ENCODE measurements at regions not wholly inside any gene's neighbourhood (a gene's known extent, or its start where the extent isn't known, plus 50 kb on each side); places are given as distances from the start of the nearest gene placed in this dataset.

- no peak for TF ChIP-seq USF1 (IDR thresholded peaks at IDR 0.05)
- TF ChIP-seq TEAD4 (IDR thresholded peaks at IDR 0.05) = no peak
- TF ChIP-seq REST (IDR thresholded peaks at IDR 0.05; ENCODE audit: low read depth) = no peak
- TF ChIP-seq FOXM1 (IDR thresholded peaks at IDR 0.05; ENCODE audit: borderline replicate concordance, low read depth) = no peak
- TF ChIP-seq CREB1 (IDR thresholded peaks at IDR 0.05; ENCODE audit: low read depth) = no peak
- no peak for TF ChIP-seq RAD21 (IDR thresholded peaks at IDR 0.05; ENCODE audit: low read depth)
- no peak for TF ChIP-seq NFIC (IDR thresholded peaks at IDR 0.05)
- no peak for TF ChIP-seq TAF1 (IDR thresholded peaks at IDR 0.05; ENCODE audit: low read depth)
- TF ChIP-seq CEBPB (IDR thresholded peaks at IDR 0.05) = no peak
- no peak for TF ChIP-seq EGR1 (IDR thresholded peaks at IDR 0.05)
- no peak for TF ChIP-seq TCF12 (IDR thresholded peaks at IDR 0.05; ENCODE audit: low read depth)
- TF ChIP-seq EP300 (IDR thresholded peaks at IDR 0.05; ENCODE audit: borderline replicate concordance) = no peak
- TF ChIP-seq YY1 (IDR thresholded peaks at IDR 0.05; ENCODE audit: low read depth) = no peak
Observed at GRCh38 chr17:77706938-77707337, 251.6 kb upstream of the TNRC6C start.

GRCh38 chr17:77707546-77707945 lies 251.0 kb upstream of the TNRC6C start:
- TF ChIP-seq YY1 (IDR thresholded peaks at IDR 0.05; ENCODE audit: low read depth) = no peak
- TF ChIP-seq, protein P1, sequence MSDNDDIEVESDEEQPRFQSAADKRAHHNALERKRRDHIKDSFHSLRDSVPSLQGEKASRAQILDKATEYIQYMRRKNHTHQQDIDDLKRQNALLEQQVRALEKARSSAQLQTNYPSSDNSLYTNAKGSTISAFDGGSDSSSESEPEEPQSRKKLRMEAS (IDR thresholded peaks at IDR 0.05) = no peak
- no peak for TF ChIP-seq CEBPB (IDR thresholded peaks at IDR 0.05)
- TF ChIP-seq TCF12 (IDR thresholded peaks at IDR 0.05; ENCODE audit: low read depth) = no peak
- TF ChIP-seq RAD21 (IDR thresholded peaks at IDR 0.05; ENCODE audit: low read depth) = no peak
- no peak for TF ChIP-seq EGR1 (IDR thresholded peaks at IDR 0.05)
- TF ChIP-seq TEAD4 (IDR thresholded peaks at IDR 0.05) = no peak

GRCh38 chr17:77708049-77708448 lies 250.5 kb upstream of the TNRC6C start:
- TF ChIP-seq NFIC (IDR thresholded peaks at IDR 0.05) (no peak), EGR1 (IDR thresholded peaks at IDR 0.05) (no peak), CREB1 (IDR thresholded peaks at IDR 0.05; ENCODE audit: low read depth) (no peak), TEAD4 (IDR thresholded peaks at IDR 0.05) (no peak), EP300 (IDR thresholded peaks at IDR 0.05; ENCODE audit: borderline replicate concordance) (no peak)
- TF ChIP-seq, protein P1 (IDR thresholded peaks at IDR 0.05) = no peak

DNA sequence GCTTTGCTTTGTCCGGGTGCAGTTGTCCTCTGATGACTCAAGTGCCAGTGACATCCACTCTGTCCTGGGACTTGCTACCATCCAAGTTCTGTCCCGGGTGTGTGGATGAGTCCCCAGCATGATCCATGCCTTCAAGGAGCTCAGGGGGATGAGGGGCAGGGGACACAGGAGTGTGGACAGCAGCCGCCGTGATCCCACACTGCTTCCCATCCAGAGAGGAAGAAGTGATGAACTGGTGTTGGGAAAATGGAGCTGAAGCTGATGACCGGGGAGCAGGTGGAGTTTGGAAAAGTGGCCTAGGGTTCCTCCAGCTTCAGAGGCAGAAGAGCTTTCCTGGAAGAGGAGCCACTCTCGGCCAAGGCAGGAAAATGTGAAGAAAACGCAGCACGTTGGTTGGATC lies 249.6 kb upstream of the TNRC6C start:
- TF ChIP-seq TCF12 (IDR thresholded peaks at IDR 0.05; ENCODE audit: low read depth) (no peak), CEBPB (IDR thresholded peaks at IDR 0.05) (no peak), YY1 (IDR thresholded peaks at IDR 0.05; ENCODE audit: low read depth) (no peak), RAD21 (IDR thresholded peaks at IDR 0.05; ENCODE audit: low read depth) (no peak), FOXM1 (IDR thresholded peaks at IDR 0.05; ENCODE audit: borderline replicate concordance, low read depth) (no peak), USF1 (IDR thresholded peaks at IDR 0.05) (no peak), EP300 (IDR thresholded peaks at IDR 0.05; ENCODE audit: borderline replicate concordance) (no peak), TEAD4 (IDR thresholded peaks at IDR 0.05) (no peak), EGR1 (IDR thresholded peaks at IDR 0.05) (no peak), ZBTB7A (IDR thresholded peaks at IDR 0.05; ENCODE audit: low read depth) (no peak), NFIC (IDR thresholded peaks at IDR 0.05) (no peak)
- TF ChIP-seq, protein P1 (IDR thresholded peaks at IDR 0.05) = no peak

- TF ChIP-seq RAD21 (IDR thresholded peaks at IDR 0.05; ENCODE audit: low read depth) (no peak), CEBPB (IDR thresholded peaks at IDR 0.05) (no peak), NFIC (IDR thresholded peaks at IDR 0.05) (no peak), EGR1 (IDR thresholded peaks at IDR 0.05) (no peak), ZBTB7A (IDR thresholded peaks at IDR 0.05; ENCODE audit: low read depth) (no peak), TEAD4 (IDR thresholded peaks at IDR 0.05) (no peak), USF1 (IDR thresholded peaks at IDR 0.05) (no peak), CREB1 (IDR thresholded peaks at IDR 0.05; ENCODE audit: low read depth) (no peak), YY1 (IDR thresholded peaks at IDR 0.05; ENCODE audit: low read depth) (no peak), TCF12 (IDR thresholded peaks at IDR 0.05; ENCODE audit: low read depth) (no peak)
Observed at GRCh38 chr17:77709594-77709993, 248.9 kb upstream of the TNRC6C start.

DNA sequence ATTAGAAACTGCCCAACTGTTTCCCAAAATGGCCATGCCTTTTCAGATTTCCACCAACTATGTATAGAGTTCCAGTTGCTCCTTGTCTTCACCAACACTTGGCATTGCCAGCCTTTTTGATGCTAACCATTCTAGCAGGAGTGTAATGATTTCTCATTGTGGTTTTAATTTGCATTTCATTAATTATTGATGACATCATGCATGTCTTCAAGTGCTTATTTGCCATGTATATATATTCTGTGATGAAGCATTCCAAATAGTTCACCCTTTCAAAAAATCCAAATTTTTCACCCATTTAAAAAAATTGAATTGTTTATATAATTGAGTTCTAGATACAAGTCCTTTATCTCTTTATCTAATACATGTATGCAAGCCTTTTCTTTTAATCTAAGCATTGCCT lies 245.9 kb upstream of the TNRC6C start:
- TF ChIP-seq REST (IDR thresholded peaks at IDR 0.05; ENCODE audit: low read depth) = no peak
- TF ChIP-seq FOXM1 (IDR thresholded peaks at IDR 0.05; ENCODE audit: borderline replicate concordance, low read depth) = no peak
- TF ChIP-seq CREB1 (IDR thresholded peaks at IDR 0.05; ENCODE audit: low read depth) = no peak
- no peak for TF ChIP-seq NFIC (IDR thresholded peaks at IDR 0.05)
- TF ChIP-seq TEAD4 (IDR thresholded peaks at IDR 0.05) = no peak
- no peak for TF ChIP-seq EP300 (IDR thresholded peaks at IDR 0.05; ENCODE audit: borderline replicate concordance)

All from Ishikawa (cell line).